Body of pancreas (tissue), 4 donors: ENCODE measurements at regions not wholly inside any gene's neighbourhood (a gene's known extent, or its start where the extent isn't known, plus 50 kb on each side); places are given as distances from the start of the nearest gene placed in this dataset.

Experiments used
- ATAC-seq: fragments of 150-250 bp; one replicate; pipeline ENCODE4 v1.9.1; 2016
- DNase-seq, 4 donors: peaks; one replicate each; pipeline ENCODE4 v3.0.0-alpha.2; 2019
- H3K27ac ChIP-seq, 4 donors: fragments of 200-600 bp; sonication (generic); 1 replicate in 3 of 4; 2 replicates in 1 of 4; pipeline versions ENCODE4 v1.5.1 to v1.6.1; 2016 to 2019; ENCODE audit warnings: mild to moderate bottlenecking in 1 of 4, mixed read lengths in 1 of 4, moderate library complexity in 1 of 4
- H3K27me3 ChIP-seq, 2 donors: fragments of 200-600 bp; sonication (generic); one replicate each; pipeline ENCODE4 v1.6.0; 2016; ENCODE audit warnings: mild to moderate bottlenecking in 1 of 2
- H3K36me3 ChIP-seq, 2 donors: fragments of 200-600 bp; sonication (generic); replicated peaks in 1 of 2; 2 replicates each; pipeline ENCODE4 v1.5.1; 2016; ENCODE audit warnings: low read depth in 2 of 2; ENCODE audit not compliant: insufficient read depth in 1 of 2
- H3K4me1 ChIP-seq: fragments of 200-600 bp; sonication (generic); one replicate; pipeline ENCODE4 v1.6.0; 2016
- H3K4me3 ChIP-seq, 2 donors: fragments of 200-600 bp; sonication (generic); 1 replicate in 1 of 2; 2 replicates in 1 of 2; pipeline ENCODE4 v1.5.1; 2016 to 2019
- H3K9me3 ChIP-seq, 3 donors: fragments of 200-600 bp; sonication (generic); 1 replicate in 2 of 3; 2 replicates in 1 of 3; pipeline ENCODE4 v1.5.1; 2016
- POLR2A ChIP-seq, 3 donors: fragments of 450-650 bp; IDR thresholded peaks; one replicate each; pipeline ENCODE4 v1.6.1; 2016; ENCODE audit warnings: antibody characterized with exemption in 3 of 3, mild to moderate bottlenecking in 2 of 3
- WGBS, 2 donors: methylation state at CpG; one replicate each; pipeline ENCODE4 v1.1.5; 2017; 5-methylcytosine and 5-hydroxymethylcytosine counted together
- intact Hi-C: fragments of 100-400 bp; cut with DNase I; formaldehyde crosslinking; loops from one replicate; pipeline ENCODE4 v1.15.1; 2023
- TF ChIP-seq, protein P1 (sequence below), 7 experiments: fragments of 450-650 bp in 4 of 7; fragments of 200-600 bp in 3 of 7; sonication (generic) in 3 of 7; IDR thresholded peaks; one replicate each; pipeline ENCODE4 v1.5.1; 2016 to 2019; ENCODE audit warnings: antibody characterized with exemption in 7 of 7

DNA sequence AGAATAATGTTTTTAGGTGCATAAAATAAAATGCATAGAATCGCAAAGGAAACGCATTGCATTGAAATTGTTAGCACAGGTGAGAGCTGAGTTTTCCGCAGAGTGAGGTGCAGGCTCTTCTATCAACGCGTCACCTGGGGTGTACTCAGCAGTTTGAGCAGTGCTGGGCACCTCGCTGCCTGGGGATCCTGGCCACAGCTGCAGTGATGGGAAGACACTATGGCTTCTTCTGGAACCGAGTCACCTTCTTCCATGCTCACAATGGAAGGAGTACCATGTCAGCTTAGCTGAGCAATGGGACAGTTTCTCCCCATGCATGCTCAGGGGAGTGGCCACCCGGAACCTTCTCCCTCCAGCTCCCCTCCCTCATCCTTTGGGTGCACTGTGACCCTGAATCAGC, 95.4 kb upstream of the OTOS start:
- ATAC-seq (no peak), DNase-seq (peak in 1 of 4 donors; percentile 8)
- Histone ChIP-seq H3K27me3 (no peaks in the 10 kb centered on the region), H3K9me3 (no peaks in the 10 kb centered on the region), H3K36me3 (no peaks in the 10 kb centered on the region), H3K27ac (peak overlapping the region in 3 of 4 donors; percentile 81 to 86 (median 86)), H3K4me1 (peaks cover 66% of the 10 kb centered on the region), H3K4me3 (no peak overlapping the region)
- no peak for TF ChIP-seq POLR2A (IDR thresholded peaks at IDR 0.05)
- TF ChIP-seq, protein P1, sequence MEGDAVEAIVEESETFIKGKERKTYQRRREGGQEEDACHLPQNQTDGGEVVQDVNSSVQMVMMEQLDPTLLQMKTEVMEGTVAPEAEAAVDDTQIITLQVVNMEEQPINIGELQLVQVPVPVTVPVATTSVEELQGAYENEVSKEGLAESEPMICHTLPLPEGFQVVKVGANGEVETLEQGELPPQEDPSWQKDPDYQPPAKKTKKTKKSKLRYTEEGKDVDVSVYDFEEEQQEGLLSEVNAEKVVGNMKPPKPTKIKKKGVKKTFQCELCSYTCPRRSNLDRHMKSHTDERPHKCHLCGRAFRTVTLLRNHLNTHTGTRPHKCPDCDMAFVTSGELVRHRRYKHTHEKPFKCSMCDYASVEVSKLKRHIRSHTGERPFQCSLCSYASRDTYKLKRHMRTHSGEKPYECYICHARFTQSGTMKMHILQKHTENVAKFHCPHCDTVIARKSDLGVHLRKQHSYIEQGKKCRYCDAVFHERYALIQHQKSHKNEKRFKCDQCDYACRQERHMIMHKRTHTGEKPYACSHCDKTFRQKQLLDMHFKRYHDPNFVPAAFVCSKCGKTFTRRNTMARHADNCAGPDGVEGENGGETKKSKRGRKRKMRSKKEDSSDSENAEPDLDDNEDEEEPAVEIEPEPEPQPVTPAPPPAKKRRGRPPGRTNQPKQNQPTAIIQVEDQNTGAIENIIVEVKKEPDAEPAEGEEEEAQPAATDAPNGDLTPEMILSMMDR (IDR thresholded peaks at IDR 0.05): no peak
- 87 to 94% methylated on average over 6 to 8 of the region's 8 CpGs for WGBS, 2 donors
- intact Hi-C loops: no loop called here

DNA sequence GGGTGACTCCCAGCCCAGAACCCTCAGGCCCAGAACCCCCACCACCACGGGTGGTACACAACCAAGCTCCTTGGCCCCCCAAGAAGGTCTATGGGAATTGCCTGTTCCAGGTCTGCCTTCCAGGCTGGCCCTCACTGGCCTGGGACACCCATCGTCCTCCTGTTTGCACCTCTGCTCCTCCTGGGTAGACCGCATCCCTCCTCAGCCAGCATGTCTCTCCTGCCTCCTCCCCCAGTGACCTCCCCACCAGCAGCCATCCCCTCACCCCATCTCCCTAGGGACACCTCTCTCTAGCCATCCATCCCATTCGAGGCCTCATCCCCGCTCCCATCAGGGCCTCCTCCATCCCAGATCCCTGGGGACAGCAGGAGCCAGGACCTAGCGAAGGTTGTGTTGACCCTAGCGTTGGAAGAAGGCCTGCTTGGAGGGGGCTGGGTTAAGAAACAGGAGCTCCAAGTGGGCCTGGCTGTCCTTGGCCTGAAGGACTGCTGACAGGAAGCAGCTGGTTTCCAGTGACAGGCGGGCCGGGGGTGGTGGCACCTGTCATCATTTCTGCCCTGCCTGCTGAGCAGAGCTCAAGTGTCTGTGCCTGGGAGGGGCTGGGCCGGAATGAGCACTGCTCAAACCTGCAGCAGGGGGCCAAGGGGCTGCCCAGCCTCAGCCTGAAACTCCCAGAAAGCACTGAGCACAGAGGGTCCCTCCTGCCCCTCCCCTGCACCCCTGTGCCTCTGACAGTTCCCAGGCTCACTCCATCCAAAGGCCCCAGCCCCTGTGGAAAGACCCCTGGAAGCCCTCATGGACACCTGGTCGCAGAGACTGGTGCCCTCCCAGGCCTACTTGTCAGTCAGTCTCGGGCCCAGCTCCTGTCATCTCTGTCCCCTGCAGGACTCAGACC, 96.0 kb upstream of the OTOS start:
- TF ChIP-seq POLR2A (IDR thresholded peaks at IDR 0.05): no peak
- TF ChIP-seq, protein P1 (IDR thresholded peaks at IDR 0.05): no peak
- peak; percentile 31 to 60 (median 47) for DNase-seq
- Histone ChIP-seq H3K27ac (peak overlapping the region; percentile 52 to 86 (median 84)), H3K27me3 (no peaks in the 10 kb centered on the region), H3K36me3 (no peaks in the 10 kb centered on the region), H3K9me3 (no peaks in the 10 kb centered on the region), H3K4me3 (no peak overlapping the region), H3K4me1 (peaks cover 66% of the 10 kb centered on the region)
- 41 to 54% methylated on average over 10 to 12 of the region's 12 CpGs for WGBS, 2 donors
- ATAC-seq: no peak
- intact Hi-C loops: no loop called here

DNA sequence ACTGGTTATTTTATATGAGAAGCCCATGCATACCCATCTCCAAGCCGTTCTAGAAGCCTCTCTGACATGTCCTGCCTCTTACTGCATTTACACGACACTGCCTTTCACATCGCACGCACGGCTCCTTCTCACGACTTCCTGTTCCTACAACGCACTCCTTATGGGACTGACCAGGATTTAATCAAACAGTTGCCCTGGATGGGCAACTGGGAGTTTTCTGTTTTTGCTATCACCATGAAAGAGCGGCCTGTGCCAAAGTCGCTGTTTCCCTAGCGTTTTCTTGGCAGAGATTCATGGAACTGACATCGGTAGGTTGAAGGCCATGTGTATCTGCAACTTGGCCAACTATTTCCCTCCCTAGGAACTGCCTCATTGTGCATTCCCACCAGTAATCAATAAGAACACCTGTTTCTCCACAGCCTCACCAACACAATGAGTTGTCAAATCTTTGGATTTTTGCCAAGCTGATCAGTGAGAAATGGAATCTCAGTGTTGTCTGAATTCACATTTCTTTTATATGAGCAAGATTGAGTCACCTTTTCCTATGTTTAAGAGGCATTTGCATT, 97.2 kb upstream of the OTOS start:
- ATAC-seq: peak; percentile 66
- no peaks in the 10 kb centered on the region for H3K27me3 ChIP-seq
- intact Hi-C loops: no loop called here
- peak overlapping the region; percentile 77 to 86 (median 84) for H3K27ac ChIP-seq
- H3K4me3 ChIP-seq: no peak overlapping the region
- peaks cover 58% of the 10 kb centered on the region for H3K4me1 ChIP-seq
- no peaks in the 10 kb centered on the region for H3K9me3 ChIP-seq
- no peaks in the 10 kb centered on the region for H3K36me3 ChIP-seq
- 10 to 14% methylated on average over 11 of the region's 11 CpGs for WGBS, 2 donors
- peak; percentile 86 to 95 (median 91) for DNase-seq
- peak in 2 of 3 donors; percentile 60 to 66 for TF ChIP-seq POLR2A (IDR thresholded peaks at IDR 0.05)
- TF ChIP-seq, protein P1 (IDR thresholded peaks at IDR 0.05): no peak

DNA sequence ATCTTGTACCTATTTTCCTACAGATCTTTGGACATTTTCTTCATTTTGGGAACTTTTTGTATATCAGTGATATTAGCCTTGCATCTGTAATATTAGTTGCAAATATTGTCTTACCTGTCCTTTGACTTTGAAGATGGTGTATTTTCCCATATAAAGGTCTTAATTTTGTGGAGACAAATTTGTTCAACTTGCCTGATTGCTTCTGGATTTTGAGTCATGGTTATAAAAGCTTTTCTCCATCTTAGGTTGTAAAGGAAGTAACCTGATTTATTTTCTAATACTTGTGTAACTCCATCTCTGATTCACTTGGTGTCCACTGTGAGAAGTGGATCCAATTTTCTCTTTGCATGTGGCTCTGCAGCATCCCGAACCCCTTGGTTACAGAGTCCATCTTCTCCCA, 97.7 kb upstream of the OTOS start:
- DNase-seq (no peak), ATAC-seq (no peak)
- Histone ChIP-seq H3K27ac (peak overlapping the region in 3 of 4 donors; percentile 81 to 86 (median 86)), H3K9me3 (no peaks in the 10 kb centered on the region), H3K4me1 (peaks cover 53% of the 10 kb centered on the region), H3K4me3 (no peak overlapping the region), H3K27me3 (no peaks in the 10 kb centered on the region), H3K36me3 (no peaks in the 10 kb centered on the region)
- WGBS, 2 donors: 83 to 95% methylated on average over 1 of the region's 1 CpG
- TF ChIP-seq POLR2A (IDR thresholded peaks at IDR 0.05): no peak
- TF ChIP-seq, protein P1 (IDR thresholded peaks at IDR 0.05): no peak
- intact Hi-C loops: no loop called here
